ENCODE measurements at regions not wholly inside any gene's neighbourhood (a gene's known extent, or its start where the extent isn't known, plus 50 kb on each side); places are given as distances from the start of the nearest gene placed in this dataset.

DNA sequence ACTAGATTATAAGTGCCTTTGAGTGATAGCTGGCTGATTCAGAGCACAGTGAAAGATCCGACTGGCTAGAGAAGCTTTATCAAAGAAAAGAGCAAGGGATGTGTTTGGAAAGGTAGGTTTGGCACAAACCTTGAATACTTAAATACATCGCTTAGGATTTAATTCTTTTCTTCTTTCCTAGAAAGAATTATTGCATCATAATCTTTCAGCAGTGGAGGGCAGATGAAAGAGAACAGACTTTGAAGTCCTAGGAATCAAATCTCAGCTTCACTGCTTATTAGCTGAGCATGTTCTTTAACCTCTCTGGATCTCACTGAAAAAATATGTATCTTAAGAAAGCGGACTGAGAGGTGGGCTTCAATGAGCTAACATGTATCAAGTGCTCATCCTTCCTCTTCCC, 122.8 kb downstream of the ZNF365 start:
- DNase-seq = no peak
- no peak overlapping the region for H2AFZ ChIP-seq (ENCODE audit: low read depth)
- H4K20me1 ChIP-seq (ENCODE audit: insufficient read depth) = no peaks in the 10 kb centered on the region
- H3K27ac ChIP-seq (ENCODE audit: low read depth in 2 of 2, low read length in 1 of 2) = no peak overlapping the region
- 69% methylated on average over 3 of the region's 3 CpGs for WGBS (ENCODE audit: low lambda C conversion rate)
- H3F3A ChIP-seq (replicated peaks; ENCODE audit: insufficient read depth) = no peaks in the 10 kb centered on the region
- H3K9me2 ChIP-seq = no peaks in the 10 kb centered on the region
- CTCF ChIA-PET = no interaction called here
- no peaks in the 10 kb centered on the region for H3K36me3 ChIP-seq (replicated peaks in 1 of 2; ENCODE audit: control insufficient read depth in 1 of 2, insufficient read depth in 2 of 2, low read length in 1 of 2)
- H3K4me2 ChIP-seq = no peak overlapping the region
- no peaks in the 10 kb centered on the region for H3K27me3 ChIP-seq (ENCODE audit: insufficient read depth)
- POLR2A ChIA-PET = no interaction called here
- no peak for TF ChIP-seq TAF1 (IDR thresholded peaks at IDR 0.05; ENCODE audit: borderline replicate concordance, low read depth, low read length)
- no peak for TF ChIP-seq EZH2phosphoT487 (IDR thresholded peaks at IDR 0.05; ENCODE audit: borderline replicate concordance, low read depth)
- no peak for TF ChIP-seq SIN3A (IDR thresholded peaks at IDR 0.05; ENCODE audit: borderline replicate concordance, low read depth, low read length)
- TF ChIP-seq, protein P1, sequence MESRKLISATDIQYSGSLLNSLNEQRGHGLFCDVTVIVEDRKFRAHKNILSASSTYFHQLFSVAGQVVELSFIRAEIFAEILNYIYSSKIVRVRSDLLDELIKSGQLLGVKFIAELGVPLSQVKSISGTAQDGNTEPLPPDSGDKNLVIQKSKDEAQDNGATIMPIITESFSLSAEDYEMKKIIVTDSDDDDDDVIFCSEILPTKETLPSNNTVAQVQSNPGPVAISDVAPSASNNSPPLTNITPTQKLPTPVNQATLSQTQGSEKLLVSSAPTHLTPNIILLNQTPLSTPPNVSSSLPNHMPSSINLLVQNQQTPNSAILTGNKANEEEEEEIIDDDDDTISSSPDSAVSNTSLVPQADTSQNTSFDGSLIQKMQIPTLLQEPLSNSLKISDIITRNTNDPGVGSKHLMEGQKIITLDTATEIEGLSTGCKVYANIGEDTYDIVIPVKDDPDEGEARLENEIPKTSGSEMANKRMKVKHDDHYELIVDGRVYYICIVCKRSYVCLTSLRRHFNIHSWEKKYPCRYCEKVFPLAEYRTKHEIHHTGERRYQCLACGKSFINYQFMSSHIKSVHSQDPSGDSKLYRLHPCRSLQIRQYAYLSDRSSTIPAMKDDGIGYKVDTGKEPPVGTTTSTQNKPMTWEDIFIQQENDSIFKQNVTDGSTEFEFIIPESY (IDR thresholded peaks at IDR 0.05; ENCODE audit: borderline replicate concordance, low read depth) = no peak
- no peak for TF ChIP-seq SMC3 (IDR thresholded peaks at IDR 0.05; ENCODE audit: low read depth, low read length)
- no peak for TF ChIP-seq GABPA (IDR thresholded peaks at IDR 0.05; ENCODE audit: low read depth)
- no peak for TF ChIP-seq TEAD4 (IDR thresholded peaks at IDR 0.05; ENCODE audit: borderline replicate concordance, insufficient read depth)
- no peak for TF ChIP-seq NFIC (IDR thresholded peaks at IDR 0.05; ENCODE audit: borderline replicate concordance)
- no peak for TF ChIP-seq RFX5 (IDR thresholded peaks at IDR 0.05; ENCODE audit: low read length)
- no peak for TF ChIP-seq JUND (IDR thresholded peaks at IDR 0.05)
- TF ChIP-seq FOSL2 (IDR thresholded peaks at IDR 0.05; ENCODE audit: borderline replicate concordance, low read depth) = no peak
- no peak for TF ChIP-seq FOXJ3 (CRISPR knock-in tag; IDR thresholded peaks at IDR 0.05)
- TF ChIP-seq, protein P2, sequence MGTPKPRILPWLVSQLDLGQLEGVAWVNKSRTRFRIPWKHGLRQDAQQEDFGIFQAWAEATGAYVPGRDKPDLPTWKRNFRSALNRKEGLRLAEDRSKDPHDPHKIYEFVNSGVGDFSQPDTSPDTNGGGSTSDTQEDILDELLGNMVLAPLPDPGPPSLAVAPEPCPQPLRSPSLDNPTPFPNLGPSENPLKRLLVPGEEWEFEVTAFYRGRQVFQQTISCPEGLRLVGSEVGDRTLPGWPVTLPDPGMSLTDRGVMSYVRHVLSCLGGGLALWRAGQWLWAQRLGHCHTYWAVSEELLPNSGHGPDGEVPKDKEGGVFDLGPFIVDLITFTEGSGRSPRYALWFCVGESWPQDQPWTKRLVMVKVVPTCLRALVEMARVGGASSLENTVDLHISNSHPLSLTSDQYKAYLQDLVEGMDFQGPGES (IDR thresholded peaks at IDR 0.05; ENCODE audit: low read depth, low read length) = no peak
- TF ChIP-seq POLR2AphosphoS5 (IDR thresholded peaks at IDR 0.05; ENCODE audit: low read depth, low read length) = no peak
- no peak for TF ChIP-seq RXRA (IDR thresholded peaks at IDR 0.05; ENCODE audit: borderline replicate concordance, low read depth)
- TF ChIP-seq FOXM1 (IDR thresholded peaks at IDR 0.05; ENCODE audit: low read depth) = no peak
- TF ChIP-seq MXI1 (IDR thresholded peaks at IDR 0.05; ENCODE audit: low read depth, low read length) = no peak
- TF ChIP-seq, protein P3, sequence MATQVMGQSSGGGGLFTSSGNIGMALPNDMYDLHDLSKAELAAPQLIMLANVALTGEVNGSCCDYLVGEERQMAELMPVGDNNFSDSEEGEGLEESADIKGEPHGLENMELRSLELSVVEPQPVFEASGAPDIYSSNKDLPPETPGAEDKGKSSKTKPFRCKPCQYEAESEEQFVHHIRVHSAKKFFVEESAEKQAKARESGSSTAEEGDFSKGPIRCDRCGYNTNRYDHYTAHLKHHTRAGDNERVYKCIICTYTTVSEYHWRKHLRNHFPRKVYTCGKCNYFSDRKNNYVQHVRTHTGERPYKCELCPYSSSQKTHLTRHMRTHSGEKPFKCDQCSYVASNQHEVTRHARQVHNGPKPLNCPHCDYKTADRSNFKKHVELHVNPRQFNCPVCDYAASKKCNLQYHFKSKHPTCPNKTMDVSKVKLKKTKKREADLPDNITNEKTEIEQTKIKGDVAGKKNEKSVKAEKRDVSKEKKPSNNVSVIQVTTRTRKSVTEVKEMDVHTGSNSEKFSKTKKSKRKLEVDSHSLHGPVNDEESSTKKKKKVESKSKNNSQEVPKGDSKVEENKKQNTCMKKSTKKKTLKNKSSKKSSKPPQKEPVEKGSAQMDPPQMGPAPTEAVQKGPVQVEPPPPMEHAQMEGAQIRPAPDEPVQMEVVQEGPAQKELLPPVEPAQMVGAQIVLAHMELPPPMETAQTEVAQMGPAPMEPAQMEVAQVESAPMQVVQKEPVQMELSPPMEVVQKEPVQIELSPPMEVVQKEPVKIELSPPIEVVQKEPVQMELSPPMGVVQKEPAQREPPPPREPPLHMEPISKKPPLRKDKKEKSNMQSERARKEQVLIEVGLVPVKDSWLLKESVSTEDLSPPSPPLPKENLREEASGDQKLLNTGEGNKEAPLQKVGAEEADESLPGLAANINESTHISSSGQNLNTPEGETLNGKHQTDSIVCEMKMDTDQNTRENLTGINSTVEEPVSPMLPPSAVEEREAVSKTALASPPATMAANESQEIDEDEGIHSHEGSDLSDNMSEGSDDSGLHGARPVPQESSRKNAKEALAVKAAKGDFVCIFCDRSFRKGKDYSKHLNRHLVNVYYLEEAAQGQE (IDR thresholded peaks at IDR 0.05; ENCODE audit: low read depth, low read length) = no peak
- TF ChIP-seq, protein P4, sequence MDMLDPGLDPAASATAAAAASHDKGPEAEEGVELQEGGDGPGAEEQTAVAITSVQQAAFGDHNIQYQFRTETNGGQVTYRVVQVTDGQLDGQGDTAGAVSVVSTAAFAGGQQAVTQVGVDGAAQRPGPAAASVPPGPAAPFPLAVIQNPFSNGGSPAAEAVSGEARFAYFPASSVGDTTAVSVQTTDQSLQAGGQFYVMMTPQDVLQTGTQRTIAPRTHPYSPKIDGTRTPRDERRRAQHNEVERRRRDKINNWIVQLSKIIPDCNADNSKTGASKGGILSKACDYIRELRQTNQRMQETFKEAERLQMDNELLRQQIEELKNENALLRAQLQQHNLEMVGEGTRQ (IDR thresholded peaks at IDR 0.05; ENCODE audit: borderline replicate concordance, low read depth, low read length) = no peak
- no peak for TF ChIP-seq TCF12 (IDR thresholded peaks at IDR 0.05)
- H3K9ac ChIP-seq = no peak overlapping the region
- no peaks in the 10 kb centered on the region for H3K9me3 ChIP-seq
- H3K79me2 ChIP-seq (ENCODE audit: insufficient read depth) = no peaks in the 10 kb centered on the region
- H3K4me1 ChIP-seq (ENCODE audit: control insufficient read depth in 1 of 2, insufficient read depth in 2 of 2, low read depth in 1 of 2, low read length in 1 of 2) = no peaks in the 10 kb centered on the region
- no peak overlapping the region for H3K4me3 ChIP-seq (ENCODE audit: low read depth in 2 of 2, low read length in 1 of 2)

Measured in SK-N-SH (cell line).